ENCODE measurements at regions not wholly inside any gene's neighbourhood (a gene's known extent, or its start where the extent isn't known, plus 50 kb on each side); places are given as distances from the start of the nearest gene placed in this dataset.

DNA sequence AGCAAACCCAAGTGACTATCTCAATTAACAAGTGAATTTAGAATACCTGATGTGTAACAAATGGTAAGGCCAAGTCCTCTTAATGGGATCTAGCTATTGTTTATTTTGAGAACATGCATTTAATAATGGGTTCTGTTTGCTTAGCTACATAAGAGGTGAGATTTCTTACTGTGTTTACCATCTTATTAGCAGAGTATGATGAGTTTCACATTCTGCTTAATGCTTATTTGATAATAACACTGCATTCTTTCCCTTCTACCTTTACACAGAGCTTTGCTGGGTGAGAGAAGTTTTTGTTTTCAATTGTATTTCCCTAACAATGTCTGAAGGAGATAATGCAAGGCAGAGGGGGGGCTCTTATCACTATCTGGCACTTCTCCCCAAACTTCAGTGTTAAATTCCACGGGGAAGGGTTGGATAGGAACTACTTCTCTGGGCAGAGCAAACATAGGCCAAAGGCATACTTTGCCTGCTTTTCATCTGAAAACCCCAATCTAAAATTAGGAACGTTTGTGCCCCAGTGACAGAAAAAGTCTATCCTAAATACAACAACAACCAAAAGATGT lies 129.0 kb upstream of the ATXN7L3B start:
- no peak overlapping the region for H3K4me3 ChIP-seq

DNA sequence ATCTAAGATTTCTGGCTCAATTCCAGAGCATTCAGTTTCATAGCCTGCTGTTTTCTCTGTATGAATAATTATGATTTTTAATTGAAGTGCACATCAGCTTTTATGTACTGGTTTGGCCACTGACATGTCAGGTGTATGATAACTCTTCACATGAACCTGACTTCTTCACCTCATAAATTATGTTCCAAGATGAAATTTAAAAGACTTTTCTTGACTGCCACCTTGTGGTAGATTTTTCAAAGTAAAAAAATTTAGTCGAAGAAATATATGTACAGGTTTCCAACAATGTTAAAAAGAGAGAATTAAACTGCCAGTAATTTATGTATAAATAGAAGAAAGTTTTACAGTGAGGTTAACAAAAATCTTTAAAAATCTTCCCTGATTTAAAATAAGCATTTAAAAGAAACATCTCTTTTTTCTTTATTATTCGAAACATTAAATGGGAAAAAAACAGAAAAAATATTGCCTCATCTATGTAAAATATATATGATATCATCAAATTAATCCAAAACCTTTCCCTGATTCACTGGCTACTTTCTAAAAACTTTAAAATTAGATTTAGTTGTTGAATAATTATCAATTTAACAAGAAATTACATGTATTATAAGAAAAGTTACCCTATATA lies 124.9 kb upstream of the ATXN7L3B start:
- WGBS, result 48% methylated on average over 2 of the region's 2 CpGs
- H3K36me3 ChIP-seq, result no peaks in the 10 kb centered on the region
- no peak for TF ChIP-seq POLR2A (IDR thresholded peaks at IDR 0.05)
- no peak for TF ChIP-seq EP300 (IDR thresholded peaks at IDR 0.05)
- TF ChIP-seq, protein P1, sequence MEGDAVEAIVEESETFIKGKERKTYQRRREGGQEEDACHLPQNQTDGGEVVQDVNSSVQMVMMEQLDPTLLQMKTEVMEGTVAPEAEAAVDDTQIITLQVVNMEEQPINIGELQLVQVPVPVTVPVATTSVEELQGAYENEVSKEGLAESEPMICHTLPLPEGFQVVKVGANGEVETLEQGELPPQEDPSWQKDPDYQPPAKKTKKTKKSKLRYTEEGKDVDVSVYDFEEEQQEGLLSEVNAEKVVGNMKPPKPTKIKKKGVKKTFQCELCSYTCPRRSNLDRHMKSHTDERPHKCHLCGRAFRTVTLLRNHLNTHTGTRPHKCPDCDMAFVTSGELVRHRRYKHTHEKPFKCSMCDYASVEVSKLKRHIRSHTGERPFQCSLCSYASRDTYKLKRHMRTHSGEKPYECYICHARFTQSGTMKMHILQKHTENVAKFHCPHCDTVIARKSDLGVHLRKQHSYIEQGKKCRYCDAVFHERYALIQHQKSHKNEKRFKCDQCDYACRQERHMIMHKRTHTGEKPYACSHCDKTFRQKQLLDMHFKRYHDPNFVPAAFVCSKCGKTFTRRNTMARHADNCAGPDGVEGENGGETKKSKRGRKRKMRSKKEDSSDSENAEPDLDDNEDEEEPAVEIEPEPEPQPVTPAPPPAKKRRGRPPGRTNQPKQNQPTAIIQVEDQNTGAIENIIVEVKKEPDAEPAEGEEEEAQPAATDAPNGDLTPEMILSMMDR (IDR thresholded peaks at IDR 0.05), result no peak
- no peak for TF ChIP-seq POLR2AphosphoS5 (IDR thresholded peaks at IDR 0.05)
- DNase-seq (ENCODE audit: low spot score in 2 of 2), result no peak
- H3K9me3 ChIP-seq, result no peaks in the 10 kb centered on the region
- no peak overlapping the region for H3K27ac ChIP-seq
- H3K4me3 ChIP-seq, result no peak overlapping the region
- H3K27me3 ChIP-seq, result no peaks in the 10 kb centered on the region
- H3K4me1 ChIP-seq, result no peaks in the 10 kb centered on the region

More for the DNA sequence above, 129.0 kb upstream of the ATXN7L3B start:
- Histone ChIP-seq H3K36me3 (no peaks in the 10 kb centered on the region), H3K27me3 (no peaks in the 10 kb centered on the region), H3K4me1 (no peaks in the 10 kb centered on the region), H3K27ac (no peak overlapping the region), H3K9me3 (no peaks in the 10 kb centered on the region)
- TF ChIP-seq, protein P1 (IDR thresholded peaks at IDR 0.05), result no peak
- TF ChIP-seq POLR2AphosphoS5 (IDR thresholded peaks at IDR 0.05) (no peak), EP300 (IDR thresholded peaks at IDR 0.05) (no peak), POLR2A (IDR thresholded peaks at IDR 0.05) (no peak)
- DNase-seq (ENCODE audit: low spot score in 2 of 2), result no peak
- 29% methylated on average over 2 of the region's 2 CpGs for WGBS

DNA sequence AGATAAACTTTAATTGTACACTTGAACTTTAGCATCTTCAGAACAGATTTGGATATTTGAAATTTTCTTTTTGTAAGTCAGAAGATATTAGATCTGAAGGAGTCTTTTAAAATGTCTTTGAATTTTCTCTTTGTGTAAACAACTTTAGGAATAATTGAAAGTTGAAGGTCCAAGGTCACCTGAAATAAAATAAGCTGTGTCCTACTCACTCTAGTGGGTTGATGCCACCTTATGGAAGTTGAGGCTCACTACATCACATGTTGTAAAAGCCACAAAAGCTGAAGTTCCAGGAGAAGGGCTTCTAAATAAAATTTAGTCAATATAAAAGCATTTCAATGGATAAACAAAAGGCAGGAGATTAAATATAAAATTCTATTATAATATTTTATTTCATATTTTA lies 122.0 kb upstream of the ATXN7L3B start:
- Histone ChIP-seq H3K27ac (no peak overlapping the region), H3K36me3 (no peaks in the 10 kb centered on the region), H3K9me3 (no peaks in the 10 kb centered on the region), H3K4me1 (no peaks in the 10 kb centered on the region), H3K27me3 (no peaks in the 10 kb centered on the region), H3K4me3 (no peak overlapping the region)
- no peak for DNase-seq (ENCODE audit: low spot score in 2 of 2)
- TF ChIP-seq, protein P1 (IDR thresholded peaks at IDR 0.05), result no peak
- TF ChIP-seq POLR2AphosphoS5 (IDR thresholded peaks at IDR 0.05) (no peak), POLR2A (IDR thresholded peaks at IDR 0.05) (no peak), EP300 (IDR thresholded peaks at IDR 0.05) (no peak)

DNA sequence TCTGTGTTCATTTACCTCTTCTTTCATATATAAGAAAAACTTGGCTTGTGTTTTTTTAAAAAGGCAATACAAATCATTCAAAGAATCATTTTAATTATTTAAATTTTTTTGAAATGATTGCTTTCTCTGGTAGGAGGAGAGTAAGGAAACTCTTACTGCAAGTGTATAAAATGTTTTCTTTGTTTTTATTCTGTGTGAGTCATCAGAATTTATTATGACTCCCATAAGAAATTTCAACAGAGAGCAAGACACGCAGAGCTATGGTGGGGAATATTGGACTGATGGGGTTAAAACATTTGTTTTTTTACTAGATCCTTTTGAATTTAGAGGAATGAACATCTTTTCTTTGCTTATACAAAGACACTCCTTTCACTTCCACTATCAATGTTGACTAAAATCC lies 119.1 kb upstream of the ATXN7L3B start:
- no peaks in the 10 kb centered on the region for H3K9me3 ChIP-seq
- no peak for DNase-seq (ENCODE audit: low spot score in 2 of 2)
- TF ChIP-seq POLR2A (IDR thresholded peaks at IDR 0.05) (no peak), POLR2AphosphoS5 (IDR thresholded peaks at IDR 0.05) (no peak), EP300 (IDR thresholded peaks at IDR 0.05) (no peak)
- TF ChIP-seq, protein P1 (IDR thresholded peaks at IDR 0.05), result no peak
- no peak overlapping the region for H3K4me3 ChIP-seq
- no peaks in the 10 kb centered on the region for H3K36me3 ChIP-seq
- no peaks in the 10 kb centered on the region for H3K4me1 ChIP-seq
- no peak overlapping the region for H3K27ac ChIP-seq
- no peaks in the 10 kb centered on the region for H3K27me3 ChIP-seq
- 78% methylated on average over 1 of the region's 1 CpG for WGBS

DNA sequence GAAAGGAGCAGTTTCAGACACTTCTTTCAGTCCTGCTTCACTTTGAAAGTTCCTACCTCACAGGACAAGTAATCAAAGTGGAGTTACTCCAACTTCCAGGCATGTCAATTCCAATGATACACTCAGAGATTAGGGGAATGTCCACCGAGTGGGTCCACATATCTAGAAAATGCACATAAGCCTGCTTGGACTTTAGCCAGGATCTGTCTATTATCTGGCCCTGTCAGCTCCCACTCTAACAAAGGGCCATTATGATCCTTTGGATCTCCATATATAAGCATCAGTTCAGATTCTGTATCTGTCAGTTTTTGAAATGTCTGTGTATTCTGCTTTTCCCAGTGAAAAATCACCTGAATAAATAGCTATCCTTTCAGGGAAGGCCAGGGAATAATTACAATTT lies 112.9 kb upstream of the ATXN7L3B start:
- no peaks in the 10 kb centered on the region for H3K27me3 ChIP-seq
- no peaks in the 10 kb centered on the region for H3K36me3 ChIP-seq
- DNase-seq (ENCODE audit: low spot score in 2 of 2), result no peak
- no peak overlapping the region for H3K4me3 ChIP-seq
- no peaks in the 10 kb centered on the region for H3K4me1 ChIP-seq
- H3K27ac ChIP-seq, result no peak overlapping the region
- WGBS, result 38% methylated on average over 1 of the region's 1 CpG
- H3K9me3 ChIP-seq, result no peaks in the 10 kb centered on the region
- no peak for TF ChIP-seq EP300 (IDR thresholded peaks at IDR 0.05)

DNA sequence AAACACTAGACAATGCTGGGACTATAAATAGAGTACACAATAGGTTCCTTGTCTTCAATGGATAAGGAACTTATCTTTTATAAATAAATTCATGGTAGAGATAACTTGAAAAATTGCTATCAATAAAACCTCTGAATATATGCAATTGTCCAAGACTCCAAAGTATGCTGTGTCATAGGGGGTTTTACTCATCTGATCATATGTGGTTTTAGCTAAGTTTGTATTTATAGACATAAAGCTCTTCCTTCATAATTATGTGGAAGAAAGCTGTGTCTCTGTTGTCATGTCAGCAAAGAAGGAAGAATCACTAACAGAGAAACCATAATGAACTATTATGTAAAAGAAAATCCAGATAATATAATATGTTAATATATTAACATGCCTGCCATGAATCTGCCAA lies 111.5 kb upstream of the ATXN7L3B start:
- Histone ChIP-seq H3K4me3 (no peak overlapping the region), H3K27me3 (no peaks in the 10 kb centered on the region), H3K4me1 (no peaks in the 10 kb centered on the region), H3K27ac (no peak overlapping the region), H3K9me3 (no peaks in the 10 kb centered on the region), H3K36me3 (no peaks in the 10 kb centered on the region)
- TF ChIP-seq EP300 (IDR thresholded peaks at IDR 0.05) (no peak), POLR2AphosphoS5 (IDR thresholded peaks at IDR 0.05) (no peak), POLR2A (IDR thresholded peaks at IDR 0.05) (no peak)
- TF ChIP-seq, protein P1 (IDR thresholded peaks at IDR 0.05), result no peak
- no peak for DNase-seq (ENCODE audit: low spot score in 2 of 2)

Data from suprapubic skin (tissue), 4 donors.